Stomach (tissue), 4 donors: ENCODE measurements at regions not wholly inside any gene's neighbourhood (a gene's known extent, or its start where the extent isn't known, plus 50 kb on each side); places are given as distances from the start of the nearest gene placed in this dataset.

Source experiments
- EP300 ChIP-seq: sonication (generic); formaldehyde crosslinking; IDR thresholded peaks from one replicate; pipeline ENCODE4 v1.6.1; 2017; ENCODE audit warnings: antibody characterized with exemption
- POLR2A ChIP-seq, 4 donors: fragments of 450-650 bp; IDR thresholded peaks; one replicate each; pipeline ENCODE4 v1.6.1; 2016; ENCODE audit warnings: antibody characterized with exemption in 4 of 4, control low read depth in 2 of 4, mild to moderate bottlenecking in 1 of 4, moderate library complexity in 1 of 4
- TF ChIP-seq, protein P1 (sequence below), 7 experiments: fragments of 450-650 bp in 4 of 7; fragments of 200-600 bp in 3 of 7; sonication (generic) in 3 of 7; IDR thresholded peaks; one replicate each; pipeline ENCODE4 v1.5.1; 2016 to 2019; ENCODE audit warnings: antibody characterized with exemption in 7 of 7, control low read depth in 2 of 7, mild to moderate bottlenecking in 1 of 7

DNA sequence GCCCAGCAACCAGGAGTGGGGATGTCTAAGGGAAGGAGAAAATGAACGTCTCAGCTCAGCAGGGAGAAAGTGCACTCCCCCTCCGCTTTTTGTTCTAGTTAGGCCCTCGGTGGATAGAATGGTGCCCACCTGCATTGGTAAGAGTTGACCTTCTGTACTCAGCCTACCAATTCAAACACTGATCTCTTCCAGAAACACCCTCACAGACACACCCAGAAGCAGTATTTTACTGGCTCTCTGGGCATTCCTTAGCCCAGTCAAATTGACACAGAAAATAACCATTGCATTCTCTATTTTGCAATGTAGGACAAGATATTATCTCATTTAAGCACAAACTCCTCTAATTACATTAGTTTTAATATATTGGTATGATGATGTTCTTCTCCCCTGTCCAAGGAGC is 106.1 kb upstream of the C7orf33 start:
- TF ChIP-seq, protein P1, sequence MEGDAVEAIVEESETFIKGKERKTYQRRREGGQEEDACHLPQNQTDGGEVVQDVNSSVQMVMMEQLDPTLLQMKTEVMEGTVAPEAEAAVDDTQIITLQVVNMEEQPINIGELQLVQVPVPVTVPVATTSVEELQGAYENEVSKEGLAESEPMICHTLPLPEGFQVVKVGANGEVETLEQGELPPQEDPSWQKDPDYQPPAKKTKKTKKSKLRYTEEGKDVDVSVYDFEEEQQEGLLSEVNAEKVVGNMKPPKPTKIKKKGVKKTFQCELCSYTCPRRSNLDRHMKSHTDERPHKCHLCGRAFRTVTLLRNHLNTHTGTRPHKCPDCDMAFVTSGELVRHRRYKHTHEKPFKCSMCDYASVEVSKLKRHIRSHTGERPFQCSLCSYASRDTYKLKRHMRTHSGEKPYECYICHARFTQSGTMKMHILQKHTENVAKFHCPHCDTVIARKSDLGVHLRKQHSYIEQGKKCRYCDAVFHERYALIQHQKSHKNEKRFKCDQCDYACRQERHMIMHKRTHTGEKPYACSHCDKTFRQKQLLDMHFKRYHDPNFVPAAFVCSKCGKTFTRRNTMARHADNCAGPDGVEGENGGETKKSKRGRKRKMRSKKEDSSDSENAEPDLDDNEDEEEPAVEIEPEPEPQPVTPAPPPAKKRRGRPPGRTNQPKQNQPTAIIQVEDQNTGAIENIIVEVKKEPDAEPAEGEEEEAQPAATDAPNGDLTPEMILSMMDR (IDR thresholded peaks at IDR 0.05), result no peak
- no peak for TF ChIP-seq POLR2A (IDR thresholded peaks at IDR 0.05)
- TF ChIP-seq EP300, result no peak
